Activated CD4-positive, alpha-beta memory T cell treated with anti-CD3 and anti-CD28 coated beads, Interleukin-2, amount 10 ng/mL, durations not matched to agents 7 days and 5 days (primary cell): ENCODE measurements at regions not wholly inside any gene's neighbourhood (a gene's known extent, or its start where the extent isn't known, plus 50 kb on each side); places are given as distances from the start of the nearest gene placed in this dataset.

ENCODE experiments used
- CTCF ChIA-PET: fragments of 350-600 bp; sonication (Branson Sonifier 250); formaldehyde crosslinking; loops from one replicate; lab custom pipeline; 2021; ENCODE audit warnings: antibody characterized with exemption, inconsistent platforms; lab: Charles Lee
- POLR2A ChIA-PET: fragments of 350-600 bp; sonication (Branson Sonifier 250); formaldehyde crosslinking; loops from one replicate; lab custom pipeline; 2021; ENCODE audit warnings: antibody characterized with exemption; lab: Charles Lee
- DNase-seq: peaks from one replicate; pipeline ENCODE4 v3.0.0-alpha.2; 2020
- H3K27ac Mint-ChIP-seq: one replicate; pipeline ENCODE4 v1.8.0; 2021; ENCODE audit warnings: mild to moderate bottlenecking, mixed read lengths
- H3K27me3 Mint-ChIP-seq: one replicate; pipeline ENCODE4 v1.8.0; 2021; ENCODE audit warnings: mixed read lengths
- H3K36me3 Mint-ChIP-seq: one replicate; pipeline ENCODE4 v1.8.0; 2021; ENCODE audit warnings: low read depth, mixed read lengths
- H3K4me1 Mint-ChIP-seq: one replicate; pipeline ENCODE4 v1.8.0; 2021; ENCODE audit warnings: mixed read lengths
- H3K4me3 Mint-ChIP-seq: one replicate; pipeline ENCODE4 v1.8.0; 2021; ENCODE audit warnings: mild to moderate bottlenecking, mixed read lengths
- H3K9me3 Mint-ChIP-seq: one replicate; pipeline ENCODE4 v1.8.0; 2021; ENCODE audit warnings: mixed read lengths

GRCh38 chr6:23091795-23092194 is 522.4 kb downstream of the HDGFL1 start:
- no peaks in the 10 kb centered on the region for H3K36me3 Mint-ChIP-seq
- H3K27ac Mint-ChIP-seq, result no peak overlapping the region
- CTCF ChIA-PET, result no interaction called here
- no peaks in the 10 kb centered on the region for H3K27me3 Mint-ChIP-seq
- no peak for DNase-seq
- H3K9me3 Mint-ChIP-seq, result peaks cover 12% of the 10 kb centered on the region
- no peaks in the 10 kb centered on the region for H3K4me1 Mint-ChIP-seq
- POLR2A ChIA-PET, result no interaction called here
- H3K4me3 Mint-ChIP-seq, result no peak overlapping the region

GRCh38 chr6:23096876-23097275 is 527.5 kb downstream of the HDGFL1 start:
- POLR2A ChIA-PET, result no interaction called here
- Mint-ChIP-seq H3K9me3 (peaks cover 12% of the 10 kb centered on the region), H3K36me3 (no peaks in the 10 kb centered on the region), H3K27me3 (no peaks in the 10 kb centered on the region), H3K4me1 (no peaks in the 10 kb centered on the region), H3K27ac (no peak overlapping the region), H3K4me3 (no peak overlapping the region)
- CTCF ChIA-PET, result no interaction called here
- no peak for DNase-seq

- DNase-seq, result no peak
- Mint-ChIP-seq H3K27ac (no peak overlapping the region), H3K4me3 (no peak overlapping the region), H3K36me3 (no peaks in the 10 kb centered on the region), H3K4me1 (no peaks in the 10 kb centered on the region), H3K27me3 (no peaks in the 10 kb centered on the region), H3K9me3 (peaks cover 12% of the 10 kb centered on the region)
- CTCF ChIA-PET, result no interaction called here
- POLR2A ChIA-PET, result no interaction called here
Observed at GRCh38 chr6:23097566-23097965, 528.2 kb downstream of the HDGFL1 start.

- no peak for DNase-seq
- Mint-ChIP-seq H3K27ac (no peak overlapping the region), H3K4me3 (no peak overlapping the region), H3K36me3 (no peaks in the 10 kb centered on the region), H3K9me3 (peaks cover 5% of the 10 kb centered on the region), H3K4me1 (no peaks in the 10 kb centered on the region), H3K27me3 (no peaks in the 10 kb centered on the region)
- CTCF ChIA-PET, result no interaction called here
- POLR2A ChIA-PET, result no interaction called here
Observed at GRCh38 chr6:23106951-23107350, 537.6 kb downstream of the HDGFL1 start.

GRCh38 chr6:23111984-23112383 is 542.6 kb downstream of the HDGFL1 start:
- DNase-seq, result no peak
- Mint-ChIP-seq H3K27ac (no peak overlapping the region), H3K27me3 (no peaks in the 10 kb centered on the region), H3K9me3 (peaks cover 12% of the 10 kb centered on the region), H3K36me3 (no peaks in the 10 kb centered on the region), H3K4me1 (no peaks in the 10 kb centered on the region), H3K4me3 (no peak overlapping the region)
- ChIA-PET CTCF (no interaction called here), POLR2A (no interaction called here)

GRCh38 chr6:23114812-23115504 is 545.6 kb downstream of the HDGFL1 start:
- H3K4me3 Mint-ChIP-seq, result no peak overlapping the region
- POLR2A ChIA-PET, result no interaction called here
- DNase-seq, result no peak
- H3K9me3 Mint-ChIP-seq, result peaks cover 13% of the 10 kb centered on the region
- no peaks in the 10 kb centered on the region for H3K36me3 Mint-ChIP-seq
- CTCF ChIA-PET, result no interaction called here
- no peaks in the 10 kb centered on the region for H3K4me1 Mint-ChIP-seq
- H3K27me3 Mint-ChIP-seq, result no peaks in the 10 kb centered on the region
- no peak overlapping the region for H3K27ac Mint-ChIP-seq

GRCh38 chr6:23137611-23138010 is 568.2 kb downstream of the HDGFL1 start:
- ChIA-PET POLR2A (no interaction called here), CTCF (no interaction called here)
- Mint-ChIP-seq H3K27me3 (no peaks in the 10 kb centered on the region), H3K36me3 (no peaks in the 10 kb centered on the region), H3K4me1 (no peaks in the 10 kb centered on the region), H3K9me3 (peaks cover 13% of the 10 kb centered on the region), H3K4me3 (no peak overlapping the region), H3K27ac (no peak overlapping the region)
- no peak for DNase-seq

GRCh38 chr6:23140871-23141270 is 571.5 kb downstream of the HDGFL1 start:
- DNase-seq, result no peak
- Mint-ChIP-seq H3K9me3 (peaks cover 9% of the 10 kb centered on the region), H3K27ac (no peak overlapping the region), H3K27me3 (no peaks in the 10 kb centered on the region), H3K4me3 (no peak overlapping the region), H3K36me3 (no peaks in the 10 kb centered on the region), H3K4me1 (no peaks in the 10 kb centered on the region)
- CTCF ChIA-PET, result no interaction called here
- POLR2A ChIA-PET, result no interaction called here

- H3K27ac Mint-ChIP-seq, result no peak overlapping the region
- POLR2A ChIA-PET, result no interaction called here
- H3K4me1 Mint-ChIP-seq, result no peaks in the 10 kb centered on the region
- H3K9me3 Mint-ChIP-seq, result peaks cover 3% of the 10 kb centered on the region
- CTCF ChIA-PET, result no interaction called here
- no peaks in the 10 kb centered on the region for H3K27me3 Mint-ChIP-seq
- DNase-seq, result no peak
- no peaks in the 10 kb centered on the region for H3K36me3 Mint-ChIP-seq
- no peak overlapping the region for H3K4me3 Mint-ChIP-seq
Observed at GRCh38 chr6:23145781-23146180, 576.4 kb downstream of the HDGFL1 start.

GRCh38 chr6:23154159-23154558 is 584.8 kb downstream of the HDGFL1 start:
- ChIA-PET CTCF (no interaction called here), POLR2A (no interaction called here)
- no peak overlapping the region for H3K27ac Mint-ChIP-seq
- DNase-seq, result no peak
- H3K27me3 Mint-ChIP-seq, result no peaks in the 10 kb centered on the region
- H3K4me3 Mint-ChIP-seq, result no peak overlapping the region
- H3K4me1 Mint-ChIP-seq, result no peaks in the 10 kb centered on the region
- H3K36me3 Mint-ChIP-seq, result no peaks in the 10 kb centered on the region
- peaks cover 12% of the 10 kb centered on the region for H3K9me3 Mint-ChIP-seq

GRCh38 chr6:23170049-23170448 is 600.7 kb downstream of the HDGFL1 start:
- H3K36me3 Mint-ChIP-seq, result no peaks in the 10 kb centered on the region
- CTCF ChIA-PET, result no interaction called here
- DNase-seq, result no peak
- H3K27me3 Mint-ChIP-seq, result no peaks in the 10 kb centered on the region
- H3K4me3 Mint-ChIP-seq, result no peak overlapping the region
- H3K27ac Mint-ChIP-seq, result no peak overlapping the region
- no peaks in the 10 kb centered on the region for H3K4me1 Mint-ChIP-seq
- peaks cover 20% of the 10 kb centered on the region for H3K9me3 Mint-ChIP-seq
- POLR2A ChIA-PET, result no interaction called here

GRCh38 chr6:23173234-23173633 is 603.9 kb downstream of the HDGFL1 start:
- CTCF ChIA-PET, result no interaction called here
- H3K9me3 Mint-ChIP-seq, result peaks cover 13% of the 10 kb centered on the region
- H3K27me3 Mint-ChIP-seq, result no peaks in the 10 kb centered on the region

GRCh38 chr6:23174781-23175361 is 605.5 kb downstream of the HDGFL1 start:
- Mint-ChIP-seq H3K27ac (no peak overlapping the region), H3K4me3 (no peak overlapping the region)
- CTCF ChIA-PET, result no interaction called here

More at GRCh38 chr6:23173234-23173633, 603.9 kb downstream of the HDGFL1 start:
- Mint-ChIP-seq H3K36me3 (no peaks in the 10 kb centered on the region), H3K4me3 (no peak overlapping the region), H3K27ac (no peak overlapping the region), H3K4me1 (no peaks in the 10 kb centered on the region)
- no peak for DNase-seq
- POLR2A ChIA-PET, result no interaction called here

GRCh38 chr6:23175391-23175790 is 606.0 kb downstream of the HDGFL1 start:
- H3K9me3 Mint-ChIP-seq, result peaks cover 10% of the 10 kb centered on the region
- POLR2A ChIA-PET, result no interaction called here
- DNase-seq, result no peak
- no peaks in the 10 kb centered on the region for H3K27me3 Mint-ChIP-seq
- no peaks in the 10 kb centered on the region for H3K4me1 Mint-ChIP-seq
- no peak overlapping the region for H3K4me3 Mint-ChIP-seq
- no peaks in the 10 kb centered on the region for H3K36me3 Mint-ChIP-seq
- CTCF ChIA-PET, result no interaction called here
- H3K27ac Mint-ChIP-seq, result no peak overlapping the region

More at GRCh38 chr6:23174781-23175361, 605.5 kb downstream of the HDGFL1 start:
- no peak for DNase-seq
- Mint-ChIP-seq H3K9me3 (peaks cover 11% of the 10 kb centered on the region), H3K27me3 (no peaks in the 10 kb centered on the region), H3K4me1 (no peaks in the 10 kb centered on the region), H3K36me3 (no peaks in the 10 kb centered on the region)
- POLR2A ChIA-PET, result no interaction called here
